Germinal center (tissue), 1 donor: ENCODE measurements at regions not wholly inside any gene's neighbourhood (a gene's known extent, or its start where the extent isn't known, plus 50 kb on each side); places are given as distances from the start of the nearest gene placed in this dataset.
A peak's percentile ranks its signal among the peaks of the same experiment; 100 is the strongest.
"Not testable (repeated sequence)": the region's sequence is repeated elsewhere in the genome, so short reads cannot be mapped to it uniquely, and the experiment has no call there.

Experiments
- DNase-seq: peaks from one replicate; pipeline ENCODE4 v3.0.0; 2012; ENCODE audit warnings: mixed read lengths, low spot score

DNA sequence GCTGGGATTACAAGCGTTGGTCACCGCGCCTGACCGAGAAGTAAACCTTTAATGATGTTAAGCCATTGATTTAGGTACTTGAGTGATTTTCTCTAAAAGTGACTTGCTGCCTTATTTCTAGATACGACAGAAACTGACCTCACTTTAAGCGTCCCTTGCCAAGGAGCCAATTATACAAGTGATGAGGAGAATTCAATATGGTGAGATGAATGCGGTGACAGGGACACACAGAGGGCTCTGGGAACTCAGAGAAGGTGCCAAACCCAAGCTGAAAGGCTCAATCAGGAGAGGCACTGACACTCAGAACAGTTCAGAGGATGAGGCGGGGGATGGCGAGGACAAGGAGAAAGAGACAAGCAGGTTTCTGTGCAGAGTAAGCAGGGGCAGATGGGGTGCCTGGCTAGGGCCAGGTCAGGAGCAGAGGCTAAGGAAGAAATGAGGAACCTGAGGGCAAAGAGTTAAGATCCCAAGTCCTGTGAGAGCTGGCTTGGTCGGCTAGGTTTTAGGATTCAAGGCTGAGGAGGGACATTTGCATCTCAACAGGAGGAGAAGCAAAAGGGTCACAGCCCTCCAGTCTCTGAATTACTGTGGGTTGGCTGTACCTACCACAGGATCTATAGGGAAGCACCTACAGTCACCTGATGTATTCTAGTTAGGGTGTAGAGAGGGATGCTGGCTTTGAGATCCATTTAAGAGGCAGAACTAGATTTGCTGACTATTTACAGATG is 83.2 kb upstream of the USP24 start:
- no peak for DNase-seq

DNA sequence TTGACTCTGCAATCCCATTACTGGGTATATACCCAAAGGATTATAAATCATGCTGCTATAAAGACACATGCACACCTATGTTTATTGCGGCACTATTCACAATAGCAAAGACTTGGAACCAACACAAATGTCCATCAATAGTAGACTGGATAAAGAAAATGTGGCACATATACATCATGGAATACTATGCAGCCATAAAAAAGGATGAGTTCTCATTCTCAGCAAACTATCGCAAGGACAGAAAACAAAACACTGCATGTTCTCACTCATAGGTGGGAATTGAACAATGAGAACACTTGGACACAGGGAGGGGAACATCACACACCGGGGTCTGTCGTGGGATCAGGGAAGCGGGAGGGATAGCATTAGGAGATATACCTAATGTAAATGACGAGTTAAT is 81.1 kb upstream of the USP24 start:
- not testable (repeated sequence) for DNase-seq

DNA sequence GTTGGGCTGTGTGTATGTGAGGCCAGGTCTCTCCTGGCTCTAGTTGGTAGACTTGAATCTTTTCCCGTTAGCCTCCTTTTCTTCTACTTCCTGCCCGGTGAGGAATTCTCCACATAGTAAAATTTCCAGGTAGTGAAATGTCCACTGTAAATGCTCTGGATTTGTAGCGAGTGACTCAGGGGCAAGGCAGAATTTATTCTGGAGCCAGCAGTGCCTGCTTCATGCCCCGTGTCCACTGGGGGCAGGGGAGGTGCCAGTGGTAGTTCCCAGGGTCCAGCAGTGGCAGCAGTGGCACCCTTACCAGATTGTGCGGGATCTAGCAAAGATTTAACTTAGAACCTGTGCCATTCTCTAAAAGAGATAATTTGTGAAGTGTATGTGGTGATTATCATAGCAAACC is 74.5 kb upstream of the USP24 start:
- DNase-seq = no peak

DNA sequence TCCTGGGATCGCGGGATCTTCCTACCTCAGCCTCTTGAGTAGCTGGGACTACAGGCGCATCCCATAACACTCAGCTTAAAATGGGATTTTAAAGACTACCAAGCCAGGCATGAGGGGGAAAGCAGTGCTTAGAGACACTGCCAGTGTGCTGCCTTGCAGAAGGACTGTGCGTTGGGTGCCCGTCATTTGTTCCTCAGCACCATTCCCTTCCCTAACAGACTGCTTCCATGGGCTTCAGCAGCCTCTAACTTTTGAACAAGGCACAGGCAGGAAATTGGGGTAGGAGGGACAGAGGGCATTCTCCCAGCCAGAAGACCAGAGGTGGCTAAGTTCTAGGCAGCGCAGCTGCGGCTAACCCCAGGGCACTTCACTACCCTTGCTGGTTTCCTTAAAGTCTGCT is 73.9 kb upstream of the USP24 start:
- no peak for DNase-seq

DNA sequence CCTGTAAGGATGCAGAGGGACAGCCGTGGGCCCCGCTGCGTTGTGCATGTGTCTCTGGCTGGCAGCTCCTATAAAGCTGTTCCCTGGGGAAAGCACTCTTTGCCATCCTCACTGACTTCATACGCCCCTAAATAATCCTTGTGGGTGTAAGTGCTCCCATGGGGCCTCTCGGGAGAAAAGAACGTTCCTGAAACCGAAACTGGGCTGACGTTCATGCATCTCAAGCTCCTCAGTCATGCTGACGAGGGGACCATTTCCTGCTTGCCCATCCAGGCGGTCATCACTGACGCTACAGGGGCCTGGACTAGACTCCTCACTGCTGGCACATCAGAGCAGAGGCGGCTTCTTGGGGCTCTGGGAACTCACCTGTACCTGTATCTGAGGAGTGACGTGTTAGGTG is 73.1 kb upstream of the USP24 start:
- peak; percentile 68 for DNase-seq

DNA sequence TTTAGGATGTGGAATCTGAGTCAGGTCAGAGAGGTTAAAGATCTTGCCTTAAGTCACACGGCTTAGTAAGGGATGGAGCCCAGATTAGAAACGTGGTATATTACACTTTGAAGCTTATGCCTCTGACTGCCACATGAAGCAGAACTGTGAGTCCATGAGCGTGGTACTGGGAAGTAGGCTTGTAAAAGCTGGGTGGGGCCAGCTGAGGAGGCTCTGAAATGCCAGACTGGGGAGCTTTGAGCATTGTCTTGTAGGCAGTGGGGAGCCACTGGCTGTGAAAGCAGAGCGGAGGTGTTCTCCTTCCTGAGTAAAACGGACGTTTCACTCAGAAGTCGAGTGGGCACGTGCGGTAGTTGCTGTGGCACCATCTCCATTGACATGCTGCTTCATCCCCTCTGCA is 72.6 kb upstream of the USP24 start:
- peak; percentile 24 for DNase-seq

DNA sequence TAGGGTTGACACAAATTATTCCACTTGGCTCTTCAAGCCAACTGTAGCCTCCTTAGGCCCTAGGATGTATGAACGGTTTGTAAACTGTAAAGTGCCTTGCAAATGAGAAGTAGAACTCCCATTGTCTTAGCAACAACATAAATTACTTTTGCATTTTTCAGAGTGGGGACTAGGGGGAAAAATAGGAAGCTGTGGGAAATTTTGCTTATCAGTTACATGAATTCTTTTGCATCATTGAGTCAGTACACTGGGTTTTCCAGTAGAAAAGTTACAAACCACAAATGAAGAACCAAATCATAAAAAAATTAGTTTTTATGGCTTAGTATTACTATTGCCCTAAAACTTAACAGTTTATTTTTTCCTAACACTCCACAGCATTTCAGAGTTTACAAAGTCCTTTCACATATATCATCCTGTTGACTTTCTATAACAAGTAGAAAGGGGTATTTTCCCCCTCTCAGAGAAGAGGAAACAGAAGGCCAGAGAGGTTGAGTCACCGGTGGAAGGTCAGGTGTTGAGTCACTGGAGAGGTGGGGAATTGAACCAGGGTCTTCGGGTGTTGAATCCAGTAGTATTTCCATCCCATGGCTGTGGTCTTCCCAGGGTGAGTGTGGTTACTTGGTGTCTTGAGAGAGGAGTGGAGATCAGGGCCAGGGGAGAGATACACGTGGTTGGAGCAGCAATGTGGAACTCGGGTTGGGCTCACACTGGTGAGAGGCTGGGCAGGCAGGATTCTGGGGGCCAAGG is 71.9 kb upstream of the USP24 start:
- no peak for DNase-seq

DNA sequence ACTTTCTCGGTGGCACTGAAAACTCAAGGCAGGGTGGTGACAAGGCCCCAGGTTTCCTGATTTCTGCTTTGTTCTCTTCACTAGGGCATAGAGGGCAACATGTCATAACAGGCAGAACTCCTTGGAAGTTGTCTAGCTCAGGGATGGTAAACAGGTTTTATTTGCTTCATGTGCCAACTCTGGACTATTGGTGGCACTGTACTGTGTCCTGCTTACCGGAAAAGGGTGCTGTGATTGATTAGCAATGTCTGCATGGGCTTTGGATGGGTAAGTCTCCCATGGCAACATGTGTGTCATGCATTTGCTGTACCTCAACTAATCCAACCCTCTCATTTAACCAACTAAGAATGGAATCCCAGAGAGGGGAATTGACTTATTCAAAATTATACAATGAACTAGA is 70.7 kb upstream of the USP24 start:
- DNase-seq = no peak

DNA sequence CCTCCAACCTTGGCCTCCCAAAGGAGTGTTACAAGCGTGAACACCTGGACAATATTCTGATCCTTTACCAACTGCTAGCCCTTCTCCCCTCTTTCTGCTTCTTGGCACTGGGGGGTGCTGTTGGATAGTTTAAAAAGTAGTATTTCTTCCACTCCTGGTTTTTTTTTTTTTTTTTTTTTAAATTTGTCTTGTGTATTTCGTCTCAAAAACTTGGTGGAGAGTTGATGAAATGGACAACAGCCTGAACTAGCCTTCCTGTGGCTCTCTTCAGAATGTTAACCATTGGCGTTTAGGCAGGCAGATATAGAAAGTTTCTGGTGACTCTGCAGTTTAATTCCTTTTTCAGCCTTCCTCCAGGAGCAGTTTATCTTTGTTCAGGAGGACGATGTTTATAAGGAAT is 69.7 kb upstream of the USP24 start:
- peak; percentile 24 for DNase-seq

DNA sequence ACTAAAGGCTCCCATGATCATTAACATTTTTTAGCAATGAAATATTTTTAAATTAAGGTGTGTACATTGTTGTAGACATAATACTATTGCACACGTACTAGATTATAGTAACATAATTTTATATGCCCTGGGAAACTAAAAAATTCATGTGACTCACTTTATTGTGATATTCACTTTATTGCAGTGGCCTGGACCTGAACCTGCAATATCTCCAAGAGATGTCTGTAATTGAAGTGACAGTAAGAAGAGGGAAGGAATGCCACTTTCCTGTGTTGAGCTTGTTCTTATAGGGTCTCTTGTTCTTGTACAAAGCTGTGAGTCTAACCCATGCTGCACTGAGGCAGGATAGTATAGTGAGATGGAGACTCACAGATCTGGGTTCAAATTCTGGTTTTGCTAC is 66.9 kb upstream of the USP24 start:
- DNase-seq = no peak

DNA sequence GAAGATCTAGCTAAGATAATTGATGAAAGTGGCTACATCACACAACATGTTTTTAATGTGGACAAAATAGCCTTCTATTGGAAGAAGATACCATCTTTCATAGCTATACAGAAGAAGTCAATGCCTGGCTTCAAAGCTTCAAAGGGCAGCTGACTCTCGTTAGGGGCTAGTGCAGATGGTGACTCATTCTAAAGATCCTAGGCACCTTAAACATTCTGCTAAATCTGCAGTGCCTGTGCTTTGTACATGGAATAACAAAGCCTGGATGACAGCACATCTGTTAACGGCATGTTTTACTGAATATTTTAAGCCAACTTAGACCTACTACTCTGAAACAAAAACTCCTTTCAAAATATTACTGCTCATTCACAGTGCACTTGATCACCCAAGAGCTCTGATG is 65.6 kb upstream of the USP24 start:
- no peak for DNase-seq

DNA sequence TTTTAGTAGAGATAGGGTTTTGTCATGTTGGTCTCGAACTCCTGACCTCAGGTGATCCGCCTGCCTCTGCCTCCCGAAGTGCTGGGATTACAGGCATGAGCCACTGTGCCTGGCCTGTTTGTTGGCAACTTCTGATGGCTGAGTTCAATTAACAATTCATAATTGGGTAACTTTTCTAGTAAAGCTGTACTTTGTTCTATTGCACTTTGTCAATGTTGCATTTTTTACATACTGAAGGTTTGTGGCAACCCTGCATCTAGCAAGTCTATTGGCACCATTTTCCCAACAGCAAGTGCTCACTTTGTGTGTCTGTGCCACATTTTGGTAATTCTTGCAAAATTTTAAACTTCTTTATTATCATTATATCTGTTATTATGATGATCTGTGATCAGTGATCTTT is 64.5 kb upstream of the USP24 start:
- no peak for DNase-seq

DNA sequence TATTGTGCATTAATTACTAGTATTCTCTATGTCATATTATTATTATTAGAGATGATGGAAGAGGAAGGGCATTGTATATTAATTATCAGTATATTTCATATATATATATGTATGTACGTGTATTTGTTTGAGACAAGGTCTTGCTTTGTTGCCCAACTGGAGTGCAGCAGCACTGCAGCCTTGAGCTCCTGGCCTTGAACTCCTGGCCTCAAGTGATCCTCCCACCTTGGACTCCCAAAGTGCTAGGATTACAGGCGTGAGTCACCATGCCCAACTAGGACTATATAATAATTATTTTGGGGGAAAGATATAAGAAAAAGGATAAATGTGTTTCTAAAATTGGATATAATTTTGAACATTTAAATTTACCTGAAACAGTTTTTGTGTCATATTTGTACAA is 63.2 kb upstream of the USP24 start:
- no peak for DNase-seq

DNA sequence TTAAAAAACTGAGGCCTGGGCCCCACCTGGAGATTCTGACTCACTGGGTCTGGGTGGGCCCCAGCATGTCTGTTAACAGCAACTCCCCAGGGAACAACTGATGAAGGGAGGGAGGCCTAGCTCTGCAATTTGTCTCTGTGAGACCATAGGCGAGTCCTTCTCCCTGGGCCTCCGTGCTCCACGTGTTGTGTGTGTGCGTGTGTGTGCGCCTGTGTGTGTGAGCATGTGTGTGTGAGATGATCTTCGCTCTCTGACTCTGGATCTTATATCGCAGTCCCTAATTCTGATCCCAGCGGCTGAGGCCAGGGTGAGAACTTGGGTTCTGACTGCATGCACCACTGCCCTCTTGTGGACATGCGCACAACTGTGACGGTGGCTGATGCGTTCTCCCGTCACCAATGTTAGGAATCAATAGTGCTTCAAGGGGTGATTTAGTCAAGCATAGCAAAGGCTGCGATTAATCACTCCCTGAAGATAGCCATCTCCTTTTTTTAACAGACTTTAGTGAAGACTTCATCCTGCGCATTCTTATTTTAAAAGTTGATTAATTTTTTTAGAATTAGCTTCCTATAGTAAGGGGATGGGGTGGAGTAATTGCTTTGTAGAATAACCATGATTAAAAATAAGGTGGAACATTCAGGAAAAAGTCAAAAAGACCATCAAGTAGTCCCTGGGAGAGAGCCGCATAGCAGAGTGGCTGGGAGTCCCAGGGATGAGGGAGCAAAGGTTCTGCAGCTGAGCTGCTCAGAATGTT is 62.4 kb upstream of the USP24 start:
- DNase-seq = peak; percentile 75

DNA sequence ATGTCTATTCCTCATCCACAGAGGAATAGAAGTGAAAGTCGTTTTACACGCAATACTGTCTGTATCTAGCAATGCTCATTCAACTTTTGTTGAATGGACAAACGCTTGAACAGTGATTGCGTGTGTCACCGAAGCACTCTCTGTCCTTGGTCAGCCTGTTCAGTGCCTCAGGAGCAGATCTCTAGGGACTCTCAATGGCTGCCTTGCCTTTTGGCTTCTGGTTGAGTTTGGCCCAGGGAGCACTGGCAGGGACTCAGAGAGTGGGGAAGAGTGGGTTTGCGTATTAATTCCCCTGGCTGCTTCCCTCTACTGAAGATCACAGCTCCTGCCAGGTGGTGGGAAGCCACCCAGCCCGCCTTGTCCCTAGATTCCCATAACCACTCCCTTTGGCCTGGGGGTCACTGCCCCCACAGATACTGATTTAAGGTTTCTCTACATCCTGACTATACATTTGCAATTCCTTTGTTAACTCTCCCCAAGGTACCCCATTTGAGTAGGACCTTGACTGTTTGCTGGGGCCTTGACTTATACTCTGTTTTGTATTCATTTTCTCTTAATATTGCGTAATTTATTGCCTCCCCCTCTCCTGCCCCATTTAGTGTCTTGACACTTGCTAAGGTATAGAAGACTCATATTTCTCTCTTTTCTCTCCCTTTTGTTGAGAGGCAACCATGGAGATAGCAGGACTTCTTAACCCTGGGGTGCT is 61.7 kb upstream of the USP24 start:
- DNase-seq = no peak

DNA sequence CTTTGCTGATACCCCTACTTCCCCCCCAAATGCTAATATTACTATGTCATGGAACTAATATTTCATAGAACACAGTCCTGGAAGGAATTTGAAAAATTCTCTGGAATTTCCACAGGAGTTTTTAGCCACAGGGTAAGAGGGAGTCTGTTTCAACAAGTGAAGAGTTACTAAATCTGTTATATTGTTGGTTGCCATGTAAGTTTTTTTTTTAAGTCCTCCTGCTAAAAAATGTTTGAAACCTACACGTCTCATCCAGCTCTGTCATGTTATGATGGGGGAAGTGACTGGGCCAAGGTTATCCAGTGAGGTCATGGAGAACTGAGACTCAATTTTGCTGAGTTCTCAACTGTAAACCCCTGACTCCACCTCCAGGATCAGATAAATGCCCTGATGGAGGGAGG is 60.8 kb upstream of the USP24 start:
- DNase-seq = no peak

DNA sequence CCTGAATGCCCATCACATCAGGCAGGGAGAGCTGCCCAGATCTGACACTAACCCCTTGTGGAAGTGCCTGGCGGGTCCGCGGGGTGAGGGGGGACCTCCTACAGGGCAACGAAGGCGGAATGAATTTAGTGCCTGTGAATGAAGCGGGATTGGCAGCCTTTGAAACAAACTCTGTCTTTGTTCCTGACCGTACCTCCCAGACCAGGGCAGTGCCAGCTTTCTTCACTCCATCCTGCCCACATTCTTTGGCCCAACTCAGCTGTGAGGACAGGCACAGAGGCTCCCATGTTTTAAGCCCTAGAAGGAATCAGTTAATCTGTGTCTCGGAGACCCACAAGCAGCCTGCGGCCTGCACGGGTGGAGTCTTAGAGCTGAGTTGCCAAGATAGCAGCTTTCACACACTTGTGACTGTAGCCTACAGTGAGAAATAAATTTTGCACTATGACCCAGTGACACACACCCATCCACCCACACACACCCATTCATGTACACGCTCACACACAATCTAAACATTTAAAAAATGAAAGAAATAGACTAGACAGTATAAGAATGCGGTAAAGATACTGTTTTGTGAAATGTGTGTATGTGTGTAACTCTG is 60.1 kb upstream of the USP24 start:
- no peak for DNase-seq

DNA sequence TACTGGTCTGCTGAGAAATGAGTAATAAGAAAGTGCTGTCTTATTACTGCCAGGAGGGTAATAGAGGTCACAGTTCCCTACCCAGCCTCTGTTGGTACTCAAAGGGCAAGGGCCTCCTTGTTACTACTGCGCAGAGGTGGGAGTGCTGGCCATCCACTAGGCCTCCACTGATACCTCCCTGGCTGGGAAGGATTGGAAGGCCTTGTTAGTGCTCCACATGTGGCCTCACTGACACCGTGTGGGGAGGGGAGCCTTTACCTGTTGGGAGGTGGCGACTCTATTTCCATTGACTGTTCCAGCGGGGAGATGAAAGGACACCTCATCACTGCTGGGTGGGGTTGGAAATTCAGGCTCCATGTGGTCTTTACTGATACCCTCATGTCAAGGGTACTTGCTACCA is 57.8 kb upstream of the USP24 start:
- no peak for DNase-seq
